ENCODE measurements at regions not wholly inside any gene's neighbourhood (a gene's known extent, or its start where the extent isn't known, plus 50 kb on each side); places are given as distances from the start of the nearest gene placed in this dataset.

GRCh38 chr2:158009399-158009798 lies 92.3 kb upstream of the UPP2 start:
- H3K27me3 ChIP-seq (ENCODE audit: low read length) = no peaks in the 10 kb centered on the region
- H3K9me2 ChIP-seq (replicated peaks; ENCODE audit: insufficient read depth, low read length) = no peaks in the 10 kb centered on the region
- no peaks in the 10 kb centered on the region for H3K36me3 ChIP-seq (ENCODE audit: low read length)
- H3K4me3 ChIP-seq (ENCODE audit: insufficient read depth, low read length, poor library complexity, severe bottlenecking) = no peak overlapping the region
- H3K9me3 ChIP-seq (ENCODE audit: insufficient read depth, low read length) = no peaks in the 10 kb centered on the region
- no peaks in the 10 kb centered on the region for H3K79me2 ChIP-seq (ENCODE audit: insufficient read depth, low read length)
- no peak overlapping the region for H3K27ac ChIP-seq (ENCODE audit: low read depth, low read length)
- no peak overlapping the region for H3K9ac ChIP-seq (ENCODE audit: low read length)
- H3K4me2 ChIP-seq (ENCODE audit: low read depth, low read length, poor library complexity, severe bottlenecking) = no peak overlapping the region
- TF ChIP-seq CTCF (IDR thresholded peaks at IDR 0.05; ENCODE audit: insufficient read depth, low read length, poor library complexity, severe bottlenecking) = no peak
- no peak overlapping the region for H2AFZ ChIP-seq (ENCODE audit: low read depth, low read length, severe bottlenecking)
- no peaks in the 10 kb centered on the region for H3F3A ChIP-seq (ENCODE audit: insufficient read depth)
- no peaks in the 10 kb centered on the region for H4K20me1 ChIP-seq (ENCODE audit: low read depth, low read length)

GRCh38 chr2:158006961-158007719 lies 94.5 kb upstream of the UPP2 start:
- Histone ChIP-seq H3K9ac (ENCODE audit: low read length) (no peak overlapping the region), H3K4me3 (ENCODE audit: insufficient read depth, low read length, poor library complexity, severe bottlenecking) (no peak overlapping the region), H4K20me1 (ENCODE audit: low read depth, low read length) (no peaks in the 10 kb centered on the region), H3K4me2 (ENCODE audit: low read depth, low read length, poor library complexity, severe bottlenecking) (no peak overlapping the region), H3K27ac (ENCODE audit: low read depth, low read length) (no peak overlapping the region), H3K36me3 (ENCODE audit: low read length) (no peaks in the 10 kb centered on the region), H3K9me3 (ENCODE audit: insufficient read depth, low read length) (no peaks in the 10 kb centered on the region), H3K79me2 (ENCODE audit: insufficient read depth, low read length) (no peaks in the 10 kb centered on the region), H3F3A (ENCODE audit: insufficient read depth) (no peaks in the 10 kb centered on the region), H3K27me3 (ENCODE audit: low read length) (no peaks in the 10 kb centered on the region), H3K9me2 (replicated peaks; ENCODE audit: insufficient read depth, low read length) (no peaks in the 10 kb centered on the region), H2AFZ (ENCODE audit: low read depth, low read length, severe bottlenecking) (no peak overlapping the region)
- no peak for TF ChIP-seq CTCF (IDR thresholded peaks at IDR 0.05; ENCODE audit: insufficient read depth, low read length, poor library complexity, severe bottlenecking)

GRCh38 chr2:158004126-158004764 lies 97.4 kb upstream of the UPP2 start:
- H3K79me2 ChIP-seq (ENCODE audit: insufficient read depth, low read length) = no peaks in the 10 kb centered on the region
- no peaks in the 10 kb centered on the region for H4K20me1 ChIP-seq (ENCODE audit: low read depth, low read length)
- no peaks in the 10 kb centered on the region for H3K9me3 ChIP-seq (ENCODE audit: insufficient read depth, low read length)
- no peak overlapping the region for H3K4me2 ChIP-seq (ENCODE audit: low read depth, low read length, poor library complexity, severe bottlenecking)
- TF ChIP-seq CTCF (IDR thresholded peaks at IDR 0.05; ENCODE audit: insufficient read depth, low read length, poor library complexity, severe bottlenecking) (no peak), EZH2phosphoT487 (conservative IDR thresholded peaks at IDR 0.05; ENCODE audit: low read length) (no peak)
- no peaks in the 10 kb centered on the region for H3K36me3 ChIP-seq (ENCODE audit: low read length)
- H2AFZ ChIP-seq (ENCODE audit: low read depth, low read length, severe bottlenecking) = no peak overlapping the region
- no peaks in the 10 kb centered on the region for H3K9me2 ChIP-seq (replicated peaks; ENCODE audit: insufficient read depth, low read length)
- H3K27ac ChIP-seq (ENCODE audit: low read depth, low read length) = no peak overlapping the region
- no peaks in the 10 kb centered on the region for H3K27me3 ChIP-seq (ENCODE audit: low read length)
- no peak overlapping the region for H3K9ac ChIP-seq (ENCODE audit: low read length)
- H3F3A ChIP-seq (ENCODE audit: insufficient read depth) = no peaks in the 10 kb centered on the region
- H3K4me3 ChIP-seq (ENCODE audit: insufficient read depth, low read length, poor library complexity, severe bottlenecking) = no peak overlapping the region

Data from SU-DHL-6 (cell line).